ENCODE measurements at regions not wholly inside any gene's neighbourhood (a gene's known extent, or its start where the extent isn't known, plus 50 kb on each side); places are given as distances from the start of the nearest gene placed in this dataset.

GRCh38 chr19:27657271-27658051 lies 1555.5 kb downstream of the UQCRFS1 start:
- DNase-seq (ENCODE audit: low read depth), result no peak

- no peak for DNase-seq (ENCODE audit: low read depth)
These were observed 1558.5 kb downstream of the UQCRFS1 start for GRCh38 chr19:27654266-27654990.

- DNase-seq (ENCODE audit: low read depth), result no peak
These were observed 1560.2 kb downstream of the UQCRFS1 start for GRCh38 chr19:27652796-27653195.

- DNase-seq (ENCODE audit: low read depth), result no peak
These were observed 1560.7 kb downstream of the UQCRFS1 start for GRCh38 chr19:27652281-27652680.

GRCh38 chr19:27647423-27647822 lies 1565.5 kb downstream of the UQCRFS1 start:
- DNase-seq (ENCODE audit: low read depth), result no peak

GRCh38 chr19:27635401-27635800 lies 1577.5 kb downstream of the UQCRFS1 start:
- DNase-seq (ENCODE audit: low read depth), result no peak

- no peak for DNase-seq (ENCODE audit: low read depth)
These were observed 1594.9 kb downstream of the UQCRFS1 start for GRCh38 chr19:27618006-27618405.

- DNase-seq (ENCODE audit: low read depth), result no peak
These were observed 1632.0 kb downstream of the UQCRFS1 start for GRCh38 chr19:27580906-27581305.
